ENCODE measurements at regions not wholly inside any gene's neighbourhood (a gene's known extent, or its start where the extent isn't known, plus 50 kb on each side); places are given as distances from the start of the nearest gene placed in this dataset.
"Not testable (repeated sequence)": the region's sequence is repeated elsewhere in the genome, so short reads cannot be mapped to it uniquely, and the experiment has no call there.

GRCh38 chr2:21194147-21194546, 70.4 kb downstream of the TDRD15 start:
- Mint-ChIP-seq H3K36me3 (ENCODE audit: low read depth) (no peaks in the 10 kb centered on the region), H3K4me3 (no peak overlapping the region), H3K4me1 (ENCODE audit: low read depth) (no peaks in the 10 kb centered on the region), H3K27ac (no peak overlapping the region), H3K9me3 (no peaks in the 10 kb centered on the region), H3K27me3 (no peaks in the 10 kb centered on the region)
- no peak for DNase-seq

GRCh38 chr2:21194858-21195271, 71.1 kb downstream of the TDRD15 start:
- H3K27ac Mint-ChIP-seq = no peak overlapping the region
- DNase-seq = no peak
- H3K36me3 Mint-ChIP-seq (ENCODE audit: low read depth) = no peaks in the 10 kb centered on the region
- H3K27me3 Mint-ChIP-seq = no peaks in the 10 kb centered on the region
- no peak overlapping the region for H3K4me3 Mint-ChIP-seq
- H3K9me3 Mint-ChIP-seq = no peaks in the 10 kb centered on the region
- H3K4me1 Mint-ChIP-seq (ENCODE audit: low read depth) = no peaks in the 10 kb centered on the region

- no peak for DNase-seq
- H3K9me3 Mint-ChIP-seq = no peaks in the 10 kb centered on the region
- H3K27ac Mint-ChIP-seq = no peak overlapping the region
- H3K4me1 Mint-ChIP-seq (ENCODE audit: low read depth) = no peaks in the 10 kb centered on the region
- H3K27me3 Mint-ChIP-seq = no peaks in the 10 kb centered on the region
- no peaks in the 10 kb centered on the region for H3K36me3 Mint-ChIP-seq (ENCODE audit: low read depth)
- no peak overlapping the region for H3K4me3 Mint-ChIP-seq
These were observed 71.6 kb downstream of the TDRD15 start for GRCh38 chr2:21195326-21195725.

- Mint-ChIP-seq H3K9me3 (no peaks in the 10 kb centered on the region), H3K36me3 (ENCODE audit: low read depth) (no peaks in the 10 kb centered on the region), H3K4me3 (no peak overlapping the region), H3K27ac (no peak overlapping the region), H3K27me3 (no peaks in the 10 kb centered on the region), H3K4me1 (ENCODE audit: low read depth) (no peaks in the 10 kb centered on the region)
- no peak for DNase-seq
These were observed 74.9 kb downstream of the TDRD15 start for GRCh38 chr2:21198637-21199036.

GRCh38 chr2:21203976-21204375, 80.2 kb downstream of the TDRD15 start:
- no peaks in the 10 kb centered on the region for H3K27me3 Mint-ChIP-seq
- no peak for DNase-seq
- H3K4me1 Mint-ChIP-seq (ENCODE audit: low read depth) = no peaks in the 10 kb centered on the region
- no peaks in the 10 kb centered on the region for H3K36me3 Mint-ChIP-seq (ENCODE audit: low read depth)
- H3K27ac Mint-ChIP-seq = no peak overlapping the region
- H3K9me3 Mint-ChIP-seq = peaks cover 5% of the 10 kb centered on the region
- H3K4me3 Mint-ChIP-seq = no peak overlapping the region

GRCh38 chr2:21214085-21214484, 90.3 kb downstream of the TDRD15 start:
- not testable (repeated sequence) for DNase-seq; H3K27me3 Mint-ChIP-seq; H3K27ac Mint-ChIP-seq; H3K36me3 Mint-ChIP-seq (ENCODE audit: low read depth); H3K9me3 Mint-ChIP-seq; H3K4me1 Mint-ChIP-seq (ENCODE audit: low read depth); H3K4me3 Mint-ChIP-seq

GRCh38 chr2:21217442-21217841, 93.7 kb downstream of the TDRD15 start:
- DNase-seq = no peak
- no peaks in the 10 kb centered on the region for H3K36me3 Mint-ChIP-seq (ENCODE audit: low read depth)
- no peaks in the 10 kb centered on the region for H3K4me1 Mint-ChIP-seq (ENCODE audit: low read depth)
- no peak overlapping the region for H3K4me3 Mint-ChIP-seq
- H3K9me3 Mint-ChIP-seq = no peaks in the 10 kb centered on the region
- no peak overlapping the region for H3K27ac Mint-ChIP-seq
- no peaks in the 10 kb centered on the region for H3K27me3 Mint-ChIP-seq

GRCh38 chr2:21220930-21221329, 97.2 kb downstream of the TDRD15 start:
- no peaks in the 10 kb centered on the region for H3K36me3 Mint-ChIP-seq (ENCODE audit: low read depth)
- no peaks in the 10 kb centered on the region for H3K4me1 Mint-ChIP-seq (ENCODE audit: low read depth)
- no peaks in the 10 kb centered on the region for H3K9me3 Mint-ChIP-seq
- no peak overlapping the region for H3K27ac Mint-ChIP-seq
- no peak overlapping the region for H3K4me3 Mint-ChIP-seq
- no peaks in the 10 kb centered on the region for H3K27me3 Mint-ChIP-seq
- DNase-seq = no peak

- H3K9me3 Mint-ChIP-seq = no peaks in the 10 kb centered on the region
- H3K36me3 Mint-ChIP-seq (ENCODE audit: low read depth) = no peaks in the 10 kb centered on the region
- no peaks in the 10 kb centered on the region for H3K27me3 Mint-ChIP-seq
- no peak for DNase-seq
- H3K27ac Mint-ChIP-seq = no peak overlapping the region
- no peaks in the 10 kb centered on the region for H3K4me1 Mint-ChIP-seq (ENCODE audit: low read depth)
- no peak overlapping the region for H3K4me3 Mint-ChIP-seq
These were observed 99.8 kb downstream of the TDRD15 start for GRCh38 chr2:21223618-21224017.

- no peaks in the 10 kb centered on the region for H3K9me3 Mint-ChIP-seq
- H3K27me3 Mint-ChIP-seq = no peaks in the 10 kb centered on the region
- H3K4me1 Mint-ChIP-seq (ENCODE audit: low read depth) = no peaks in the 10 kb centered on the region
- H3K4me3 Mint-ChIP-seq = no peak overlapping the region
- no peak for DNase-seq
- no peak overlapping the region for H3K27ac Mint-ChIP-seq
- H3K36me3 Mint-ChIP-seq (ENCODE audit: low read depth) = no peaks in the 10 kb centered on the region
These were observed 104.5 kb downstream of the TDRD15 start for GRCh38 chr2:21228041-21228895.

- no peak for DNase-seq
- Mint-ChIP-seq H3K36me3 (ENCODE audit: low read depth) (no peaks in the 10 kb centered on the region), H3K27me3 (no peaks in the 10 kb centered on the region), H3K9me3 (no peaks in the 10 kb centered on the region), H3K27ac (no peak overlapping the region), H3K4me1 (ENCODE audit: low read depth) (no peaks in the 10 kb centered on the region), H3K4me3 (no peak overlapping the region)
These were observed 105.5 kb downstream of the TDRD15 start for GRCh38 chr2:21229302-21229701.

GRCh38 chr2:21230140-21230539, 106.4 kb downstream of the TDRD15 start:
- DNase-seq = no peak
- H3K4me1 Mint-ChIP-seq (ENCODE audit: low read depth) = no peaks in the 10 kb centered on the region
- no peaks in the 10 kb centered on the region for H3K9me3 Mint-ChIP-seq
- no peak overlapping the region for H3K4me3 Mint-ChIP-seq
- H3K27me3 Mint-ChIP-seq = no peaks in the 10 kb centered on the region
- no peak overlapping the region for H3K27ac Mint-ChIP-seq
- no peaks in the 10 kb centered on the region for H3K36me3 Mint-ChIP-seq (ENCODE audit: low read depth)

GRCh38 chr2:21231985-21232384, 108.2 kb downstream of the TDRD15 start:
- Mint-ChIP-seq H3K4me3 (no peak overlapping the region), H3K4me1 (ENCODE audit: low read depth) (no peaks in the 10 kb centered on the region), H3K27me3 (no peaks in the 10 kb centered on the region), H3K9me3 (no peaks in the 10 kb centered on the region), H3K36me3 (ENCODE audit: low read depth) (no peaks in the 10 kb centered on the region), H3K27ac (no peak overlapping the region)
- DNase-seq = no peak

GRCh38 chr2:21233194-21233593, 109.4 kb downstream of the TDRD15 start:
- no peak for DNase-seq
- no peaks in the 10 kb centered on the region for H3K27me3 Mint-ChIP-seq
- H3K27ac Mint-ChIP-seq = no peak overlapping the region
- H3K4me3 Mint-ChIP-seq = no peak overlapping the region
- H3K9me3 Mint-ChIP-seq = no peaks in the 10 kb centered on the region
- H3K4me1 Mint-ChIP-seq (ENCODE audit: low read depth) = no peaks in the 10 kb centered on the region
- H3K36me3 Mint-ChIP-seq (ENCODE audit: low read depth) = no peaks in the 10 kb centered on the region

GRCh38 chr2:21234001-21234400, 110.2 kb downstream of the TDRD15 start:
- DNase-seq = no peak
- H3K9me3 Mint-ChIP-seq = no peaks in the 10 kb centered on the region
- H3K27ac Mint-ChIP-seq = no peak overlapping the region
- no peaks in the 10 kb centered on the region for H3K27me3 Mint-ChIP-seq
- no peaks in the 10 kb centered on the region for H3K36me3 Mint-ChIP-seq (ENCODE audit: low read depth)
- H3K4me1 Mint-ChIP-seq (ENCODE audit: low read depth) = no peaks in the 10 kb centered on the region
- H3K4me3 Mint-ChIP-seq = no peak overlapping the region

Data from activated T-cell treated with anti-CD3 and anti-CD28 coated beads, Interleukin-2, amount 50 U/mL, for 24 hours (primary cell).